HG03280 (cell line): ENCODE measurements at regions not wholly inside any gene's neighbourhood (a gene's known extent, or its start where the extent isn't known, plus 50 kb on each side); places are given as distances from the start of the nearest gene placed in this dataset.

Source experiments
- ATAC-seq: cut with Tn5 transposase; IDR thresholded peaks from one replicate; pipeline ENCODE4 v1.9.1; 2021; ENCODE audit warnings: mild to moderate bottlenecking, moderate library complexity; ENCODE audit not compliant: unreplicated experiment

DNA sequence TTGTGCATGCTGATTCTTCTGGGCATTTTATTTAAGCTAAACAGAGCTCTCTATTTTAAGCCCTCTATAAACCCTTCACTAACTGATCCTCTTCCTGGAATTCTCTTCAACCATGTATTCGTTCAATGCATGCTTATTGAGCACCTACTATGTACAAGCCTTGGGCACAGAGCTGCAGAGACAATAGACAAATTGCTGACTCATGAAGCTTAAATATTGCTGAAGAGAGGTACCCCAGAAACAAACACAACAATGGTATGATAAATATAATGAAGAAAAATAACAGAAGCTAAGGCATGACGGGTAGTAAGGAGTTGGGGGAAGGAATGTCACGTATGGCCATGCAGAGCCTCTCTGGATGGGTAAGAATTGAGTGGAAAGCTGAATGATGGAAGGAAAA, 222.2 kb downstream of the PPARGC1A start:
- ATAC-seq: no peak

DNA sequence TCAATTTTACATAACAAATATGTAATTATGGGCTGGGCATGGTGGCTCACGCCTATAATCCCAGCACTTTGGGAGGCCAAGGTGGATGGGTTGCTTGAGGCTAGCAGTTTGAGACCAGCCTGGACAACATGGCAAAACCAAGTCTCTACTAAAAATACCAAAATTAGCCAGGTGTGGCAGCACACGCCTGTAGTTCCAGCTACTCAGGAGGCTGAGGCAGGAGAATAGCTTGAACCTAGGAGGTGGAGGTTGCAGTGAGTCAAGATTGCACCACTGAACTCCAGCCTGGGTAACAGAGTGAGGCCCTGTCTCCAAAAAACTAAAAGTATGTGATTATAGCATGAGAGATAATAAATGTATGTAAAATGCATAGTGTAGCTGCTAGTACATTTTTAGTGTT, 229.0 kb downstream of the PPARGC1A start:
- ATAC-seq: no peak

DNA sequence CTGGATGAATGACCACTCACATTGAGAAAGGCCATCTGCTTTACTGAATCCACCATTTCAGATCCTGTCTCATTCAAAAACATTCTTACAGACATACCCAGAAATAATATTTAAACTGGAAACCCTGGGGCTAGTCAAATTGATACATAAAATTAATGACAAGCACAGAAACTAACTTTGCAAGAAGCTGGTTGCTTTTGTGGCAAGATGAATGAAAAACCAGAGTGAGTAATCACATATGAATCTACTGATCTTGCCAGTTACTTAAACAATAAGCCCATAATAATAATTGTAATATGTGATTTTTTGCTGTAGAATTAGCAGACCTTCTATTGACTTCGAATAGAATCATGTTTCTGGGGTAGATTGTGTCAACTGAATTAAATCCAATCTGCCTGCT, 235.1 kb downstream of the PPARGC1A start:
- no peak for ATAC-seq

DNA sequence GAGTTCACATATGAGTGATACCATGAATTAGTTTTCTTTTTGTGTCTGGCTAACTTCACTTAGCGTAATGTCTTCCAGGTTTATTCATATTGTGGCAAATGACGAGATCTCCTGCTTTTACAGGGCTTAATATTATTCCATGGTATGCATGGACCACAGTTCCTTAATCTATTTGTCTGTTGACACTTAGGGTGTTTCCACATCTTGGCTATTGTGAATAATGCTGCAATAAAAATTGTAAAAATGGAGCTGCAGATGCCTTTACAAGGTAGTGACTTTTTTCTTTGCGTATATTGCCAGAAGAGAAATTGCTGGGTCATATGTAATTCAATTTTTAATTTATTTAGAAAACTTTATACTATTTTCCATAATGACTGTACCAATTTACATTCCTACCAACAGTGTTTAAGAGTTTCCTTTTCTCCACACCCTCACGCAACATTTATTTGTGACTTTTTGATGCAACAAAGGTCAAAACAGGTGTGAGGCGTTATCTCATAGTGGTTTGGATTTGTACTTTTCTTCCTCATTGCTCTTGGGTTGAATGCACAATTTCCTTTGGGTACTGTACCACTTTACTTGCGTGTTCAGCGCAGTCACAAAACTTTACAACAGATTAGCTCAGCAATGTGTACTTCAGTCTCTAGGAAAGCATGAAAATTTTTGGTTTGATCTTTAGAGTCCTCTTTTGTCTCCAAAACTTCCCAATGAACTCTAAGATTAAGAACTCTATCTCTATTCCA, 240.8 kb downstream of the PPARGC1A start:
- no peak for ATAC-seq

DNA sequence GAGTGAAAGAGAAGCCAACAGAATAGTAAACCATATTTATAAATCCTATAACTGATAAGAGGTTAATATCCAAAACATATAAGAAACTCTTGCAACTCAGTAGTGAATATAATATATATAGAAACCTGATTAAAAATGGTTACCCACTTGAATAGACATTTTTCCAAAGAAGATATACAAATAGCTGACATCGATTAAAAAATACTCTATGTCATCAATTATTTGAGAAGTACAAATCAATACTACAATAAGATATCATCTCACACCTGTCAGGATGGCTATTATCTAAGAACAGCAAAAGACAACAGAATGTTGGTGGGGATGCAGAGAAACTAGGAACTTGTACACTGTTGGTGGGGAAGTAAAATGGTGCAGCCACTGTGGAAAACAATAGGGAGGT, 254.4 kb downstream of the PPARGC1A start:
- ATAC-seq: no peak

DNA sequence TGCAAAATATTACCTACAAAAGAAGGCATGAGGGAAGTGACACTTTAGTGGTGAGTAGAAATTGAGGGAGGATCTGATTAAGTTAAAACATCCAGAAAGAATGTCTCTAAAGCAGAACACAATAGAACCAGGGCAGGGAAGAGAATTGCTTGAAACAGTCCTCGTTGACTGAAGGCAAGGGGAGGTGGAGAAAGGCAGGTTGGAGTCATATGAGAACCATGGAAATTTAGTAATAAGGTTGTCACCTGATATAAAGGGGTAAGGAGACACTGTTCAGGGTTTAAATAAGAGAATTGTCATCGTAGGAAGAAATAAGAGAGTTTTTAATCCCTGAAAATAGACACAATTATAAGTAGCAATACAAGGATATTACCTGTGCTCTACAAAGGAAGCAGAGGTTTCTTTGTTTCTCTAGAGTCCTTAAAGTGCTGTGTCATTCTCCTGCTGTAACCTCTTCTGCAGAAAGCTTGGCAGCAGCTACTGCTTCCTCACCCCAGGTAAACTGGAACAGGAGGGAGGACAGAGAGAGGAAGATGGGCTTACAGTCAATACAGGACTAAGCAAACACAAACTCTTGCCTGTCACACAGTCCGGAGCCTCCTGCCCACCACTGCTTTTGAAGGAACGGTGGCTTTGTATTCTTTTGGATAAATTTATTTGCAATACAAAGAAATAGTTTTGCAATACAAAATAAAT, 258.4 kb downstream of the PPARGC1A start:
- no peak for ATAC-seq

DNA sequence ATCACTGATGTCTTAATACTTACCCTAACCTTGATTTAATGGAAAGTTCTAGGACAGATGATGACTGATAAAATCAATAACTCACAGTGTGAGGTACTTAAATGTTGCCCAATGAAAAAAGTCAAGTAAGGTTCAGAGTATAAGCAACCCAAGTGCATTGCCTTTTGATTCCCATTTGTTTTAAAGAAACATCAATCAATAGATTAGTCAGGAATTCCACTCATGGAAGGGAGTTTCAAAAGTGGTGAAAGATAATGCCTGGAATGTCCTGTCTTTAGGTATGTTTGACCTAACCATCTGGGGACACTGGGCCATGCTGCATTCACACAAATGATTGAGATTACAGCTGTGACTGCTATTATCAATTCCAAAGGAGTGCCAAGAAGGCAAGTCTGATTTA, 259.7 kb downstream of the PPARGC1A start:
- ATAC-seq: no peak

DNA sequence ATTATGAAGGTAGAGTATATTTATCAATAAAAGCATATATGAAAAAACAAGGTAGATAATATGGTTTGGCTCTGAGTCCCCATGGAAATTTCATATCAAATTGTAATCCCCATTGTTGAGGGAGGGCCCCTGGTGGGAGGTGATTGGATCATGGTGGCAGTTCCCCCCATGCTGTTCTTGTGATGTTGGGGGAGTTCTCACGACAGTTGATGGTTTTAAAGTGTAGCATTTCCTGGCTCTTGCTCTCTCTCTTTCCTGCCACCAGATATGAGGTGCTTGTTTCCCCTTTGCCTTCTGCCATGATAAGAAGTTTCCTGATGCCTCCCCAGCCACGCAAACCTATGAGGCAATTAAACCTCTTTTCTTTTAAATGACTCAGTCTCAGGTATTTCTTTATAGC, 260.4 kb downstream of the PPARGC1A start:
- no peak for ATAC-seq

DNA sequence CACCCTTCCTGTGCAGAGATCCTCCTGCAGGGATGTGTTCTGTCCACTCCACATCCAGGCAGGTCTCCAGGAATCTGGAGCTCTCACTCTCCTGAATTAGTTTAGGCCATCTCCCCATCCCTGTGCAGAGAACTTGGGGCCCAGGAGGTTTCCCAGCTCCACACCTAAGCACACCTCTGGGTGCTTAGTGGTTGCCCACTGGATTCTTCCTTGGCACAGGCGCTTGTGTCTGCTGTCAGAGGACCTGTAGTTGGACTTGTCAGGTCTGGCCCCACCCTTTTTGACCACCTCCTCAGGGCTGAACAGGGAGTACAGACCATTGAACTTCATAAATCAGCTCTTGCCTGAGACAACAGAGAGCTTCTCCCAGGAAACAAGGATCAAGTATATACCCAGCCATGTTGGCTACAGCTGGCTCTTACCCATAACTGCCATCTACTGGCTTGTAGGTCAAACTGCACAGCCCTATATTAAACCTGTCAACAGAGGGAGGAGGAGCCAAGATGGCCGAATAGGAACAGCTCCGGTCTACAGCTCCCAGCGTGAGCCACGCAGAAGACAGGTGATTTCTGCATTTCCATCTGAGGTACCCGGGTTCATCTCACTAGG, 275.5 kb downstream of the PPARGC1A start:
- no peak for ATAC-seq

DNA sequence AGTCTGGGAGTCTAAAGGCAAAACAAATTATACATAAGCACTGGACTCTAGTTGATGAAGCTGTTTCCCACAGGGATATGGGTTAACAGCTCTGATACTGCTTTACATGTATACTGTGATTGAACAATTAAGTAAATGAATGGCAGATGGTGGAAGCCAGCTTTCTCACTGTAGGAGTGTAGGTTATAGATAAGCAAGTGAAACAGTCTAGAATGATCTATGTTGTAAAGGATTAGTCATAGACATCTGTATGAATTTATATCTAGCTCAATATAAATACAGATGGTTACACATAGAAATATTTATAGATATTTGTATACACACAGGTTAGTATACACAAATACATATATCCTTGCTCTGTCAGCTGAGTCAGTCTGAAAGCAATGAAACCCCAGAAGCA, 276.1 kb downstream of the PPARGC1A start:
- no peak for ATAC-seq

DNA sequence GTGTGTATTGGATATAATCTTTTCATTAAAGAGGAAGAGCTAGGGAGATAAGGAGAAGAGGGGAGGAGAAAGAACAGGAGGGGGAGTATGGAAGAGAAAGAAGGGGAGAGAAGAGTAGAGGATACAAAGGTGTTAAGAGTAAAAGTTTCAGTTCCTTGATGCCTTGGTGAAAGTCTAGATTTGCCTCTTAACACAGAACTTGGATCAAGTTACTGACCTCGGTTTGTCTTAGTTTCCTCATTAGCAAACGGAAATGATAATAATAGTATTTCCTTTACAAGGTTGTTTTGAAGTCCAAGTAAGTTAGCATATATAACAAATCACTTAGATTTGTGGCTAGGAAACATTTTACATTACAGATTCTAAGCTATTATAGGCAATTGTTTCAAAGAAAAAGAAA, 287.1 kb downstream of the PPARGC1A start:
- ATAC-seq: no peak

DNA sequence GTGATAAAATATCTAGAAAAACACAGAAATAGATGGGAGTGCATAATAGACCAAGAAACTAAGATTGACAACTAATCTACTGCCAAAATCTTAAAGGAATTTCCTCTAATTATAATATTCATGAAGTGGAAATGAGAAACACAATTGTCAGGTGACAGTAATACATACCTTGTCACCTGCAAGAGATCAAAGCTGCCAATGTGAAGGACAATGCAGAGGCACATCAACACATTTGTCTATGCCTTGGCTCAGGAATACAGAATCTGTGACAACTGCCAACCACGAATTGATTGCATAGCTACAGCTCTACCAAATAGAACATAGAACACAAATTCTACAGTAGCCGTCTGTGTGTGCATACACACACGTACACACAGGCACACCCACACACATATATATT, 295.7 kb downstream of the PPARGC1A start:
- ATAC-seq: no peak

DNA sequence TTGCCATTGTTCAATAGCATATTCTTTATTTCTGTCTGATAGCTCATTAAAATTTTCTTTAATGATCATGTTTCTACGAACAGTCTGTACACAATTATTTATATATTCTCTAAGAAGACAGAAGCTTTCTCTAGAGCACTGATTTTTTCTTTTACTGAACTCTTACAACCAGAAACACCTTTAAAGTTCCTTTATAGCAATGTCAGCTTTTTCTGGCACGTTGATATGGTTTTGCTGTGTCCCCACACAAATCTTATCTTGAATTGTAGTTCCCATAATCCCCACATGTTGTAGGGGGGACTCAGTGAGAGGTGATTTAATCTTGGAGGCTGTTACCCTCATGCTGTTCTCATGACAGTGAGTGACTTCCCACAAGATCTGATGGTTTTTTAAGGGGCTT, 299.4 kb downstream of the PPARGC1A start:
- no peak for ATAC-seq

DNA sequence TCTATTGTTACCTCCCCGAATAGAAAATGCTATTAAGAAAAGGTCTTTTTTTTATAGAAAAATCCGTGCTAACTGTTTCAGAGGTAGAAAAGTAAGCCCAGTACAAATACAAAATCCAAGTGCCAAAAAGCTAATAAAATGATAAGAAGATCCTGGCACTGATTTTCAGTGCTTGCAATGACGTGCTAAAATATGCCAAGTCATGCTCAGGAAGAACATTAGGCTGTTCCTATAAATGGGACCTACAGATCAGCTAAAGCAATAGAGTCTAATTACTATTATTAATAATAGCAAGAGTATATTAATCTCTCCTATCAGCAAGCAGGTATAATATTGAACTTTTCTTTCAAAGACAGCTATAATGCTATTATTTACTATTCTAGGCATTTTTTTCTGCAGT, 305.8 kb downstream of the PPARGC1A start:
- no peak for ATAC-seq

DNA sequence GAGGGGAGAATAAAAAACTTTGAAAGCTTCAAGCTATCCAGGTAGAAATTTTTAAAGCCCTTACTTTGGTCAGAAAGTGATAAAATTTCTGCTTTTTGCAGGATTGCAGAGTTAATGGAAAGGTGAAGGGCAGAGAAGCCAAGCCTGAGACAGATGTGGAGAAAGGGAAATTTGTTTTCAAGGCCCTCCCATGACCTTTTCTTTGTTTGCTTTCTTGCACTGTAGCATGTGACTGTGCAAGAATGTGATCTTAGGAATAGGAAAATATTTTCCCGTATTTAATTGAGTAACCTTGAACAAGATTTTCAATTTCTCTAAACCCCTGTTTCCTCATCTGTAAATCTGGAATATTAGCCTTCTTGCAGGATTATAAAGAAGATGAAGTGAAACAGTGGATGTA, 307.2 kb downstream of the PPARGC1A start:
- no peak for ATAC-seq

DNA sequence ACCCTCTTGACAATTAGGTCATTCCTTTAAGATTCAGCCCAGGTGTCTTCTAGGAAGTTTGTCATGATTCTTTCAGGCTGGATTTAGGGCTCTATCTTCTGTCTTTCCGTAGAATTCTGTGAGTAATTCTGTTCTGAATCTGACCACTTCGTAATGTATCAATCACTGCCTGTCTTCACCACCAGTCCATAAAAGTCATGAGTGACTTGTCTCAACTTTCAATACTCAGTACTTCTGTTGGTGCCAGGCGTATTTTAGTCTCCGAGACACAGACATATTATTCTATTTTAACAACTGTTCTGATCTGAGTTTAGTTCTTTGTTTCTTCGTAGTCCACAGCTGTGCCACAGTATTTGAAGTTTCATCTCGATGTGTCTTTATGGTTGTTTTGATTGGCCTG, 310.7 kb downstream of the PPARGC1A start:
- no peak for ATAC-seq

DNA sequence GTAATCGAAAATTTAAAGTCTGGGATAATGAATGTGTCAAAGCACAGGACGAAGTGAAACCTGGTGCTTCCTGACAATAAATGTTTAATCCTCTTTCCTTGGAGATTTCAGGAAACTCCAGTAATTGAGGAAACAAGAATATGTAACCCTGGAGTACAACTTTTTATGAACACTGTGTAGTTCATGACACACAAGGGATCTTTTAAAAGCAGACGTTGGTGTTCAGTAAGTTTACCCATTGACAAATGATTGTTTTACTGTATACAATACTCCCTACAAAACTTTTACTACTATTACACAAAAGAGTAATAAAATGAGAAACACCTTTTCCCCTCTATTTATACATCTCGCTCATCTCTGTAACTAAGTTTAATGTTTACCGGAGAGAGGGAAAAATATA, 312.4 kb downstream of the PPARGC1A start:
- no peak for ATAC-seq

DNA sequence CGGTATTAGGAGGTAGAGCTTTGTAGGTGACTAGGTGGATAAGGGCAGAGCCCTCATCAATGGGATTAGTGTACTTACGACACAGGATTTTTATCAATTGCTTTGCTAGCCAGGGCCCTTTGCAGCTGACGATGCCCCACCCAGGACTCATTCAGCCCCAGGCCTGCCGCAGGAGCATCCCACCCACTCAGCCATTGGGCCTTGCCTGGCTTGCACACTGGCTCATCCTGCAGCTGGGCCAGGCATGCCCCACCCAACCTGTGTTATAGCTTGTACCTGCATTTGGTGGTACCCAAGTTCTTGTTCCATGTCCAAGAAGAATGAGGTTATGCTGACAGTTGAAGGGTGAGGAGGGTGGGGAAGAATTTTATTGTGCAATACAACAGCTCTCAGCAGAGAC, 317.5 kb downstream of the PPARGC1A start:
- no peak for ATAC-seq

DNA sequence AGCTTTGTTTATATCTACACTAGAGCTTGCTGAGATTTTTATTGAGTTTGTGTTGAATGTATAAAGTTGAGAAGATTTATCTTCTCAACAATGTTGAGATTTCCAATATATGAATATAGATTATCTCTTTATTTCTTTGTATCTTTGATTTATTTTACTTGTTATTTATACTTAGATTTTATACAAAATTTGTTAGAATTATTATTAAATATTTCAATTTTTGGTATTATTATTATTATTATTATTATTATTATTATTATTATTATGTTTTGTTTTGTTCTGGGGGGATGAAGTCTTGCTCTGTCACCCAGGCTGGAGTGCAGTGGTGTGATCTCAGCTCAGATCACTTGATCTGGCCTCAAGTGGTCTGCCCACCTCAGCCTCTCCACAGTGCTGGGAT, 322.5 kb downstream of the PPARGC1A start:
- ATAC-seq: no peak

DNA sequence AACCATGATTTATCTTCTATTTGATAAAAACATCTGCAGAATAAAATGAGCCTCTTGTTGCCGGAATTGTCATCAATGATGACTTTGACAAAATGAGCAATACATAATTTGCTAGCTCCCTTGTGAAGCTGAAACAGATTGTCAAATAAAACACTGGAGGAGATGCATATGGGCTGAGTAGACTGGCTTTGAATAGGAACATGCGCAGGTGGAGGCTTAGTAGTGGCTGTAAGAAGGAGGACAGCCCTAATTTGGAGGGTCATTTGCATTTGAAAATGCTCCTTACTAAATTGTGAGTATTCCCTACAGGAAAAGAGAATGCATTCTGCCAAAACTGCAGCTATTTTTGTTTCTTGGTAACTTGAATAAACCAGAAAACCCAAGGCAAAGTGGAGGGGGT, 329.1 kb downstream of the PPARGC1A start:
- no peak for ATAC-seq

DNA sequence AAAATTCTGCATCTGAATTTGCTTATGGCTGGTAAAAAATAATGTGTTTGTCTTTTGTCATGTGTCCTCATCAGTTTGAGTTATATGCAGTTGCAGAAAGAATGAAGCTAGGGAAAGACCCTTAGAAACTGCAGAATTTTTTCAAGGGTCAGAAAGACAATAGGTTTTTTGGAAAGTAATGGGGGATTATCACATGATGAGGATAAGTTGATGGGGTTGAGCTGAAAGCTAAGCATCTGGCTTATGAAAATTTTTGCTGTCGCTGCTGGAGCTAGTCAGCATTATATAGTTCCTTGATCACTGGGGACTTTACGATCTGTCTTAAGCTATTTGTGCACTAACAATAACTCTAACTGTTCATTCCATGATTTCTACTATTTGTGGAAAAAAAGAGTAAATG, 331.7 kb downstream of the PPARGC1A start:
- ATAC-seq: no peak

DNA sequence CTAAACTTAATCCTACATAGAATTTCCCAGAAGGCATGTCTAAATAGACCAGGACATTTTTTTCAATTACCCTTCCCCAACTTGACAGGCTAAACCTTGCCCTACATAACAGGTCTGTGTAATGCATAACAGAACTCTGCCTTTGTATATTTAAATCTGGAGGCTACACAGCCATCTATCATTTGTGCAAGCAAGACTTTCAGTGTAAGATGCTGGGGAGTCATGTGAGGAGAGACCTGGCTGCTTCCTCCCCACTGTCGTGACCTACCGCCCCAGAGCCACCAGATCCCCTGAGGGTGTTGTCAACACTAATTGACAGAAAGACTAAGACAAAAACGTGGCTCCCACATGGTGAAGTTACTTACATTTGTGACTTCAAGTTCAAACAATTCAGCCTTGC, 342.2 kb downstream of the PPARGC1A start:
- no peak for ATAC-seq
